Endodermal cell (in vitro differentiated cells): ENCODE measurements at regions not wholly inside any gene's neighbourhood (a gene's known extent, or its start where the extent isn't known, plus 50 kb on each side); places are given as distances from the start of the nearest gene placed in this dataset.

Experiments used
- DNase-seq: peaks from one replicate; pipeline ENCODE4 v3.0.0-alpha.2; 2017
- H3K27ac ChIP-seq: 2 replicates; pipeline ENCODE4 v1.5.1; 2013; ENCODE audit warnings: mild to moderate bottlenecking, low read depth, low read length, moderate library complexity
- H3K27me3 ChIP-seq: 2 replicates; pipeline ENCODE4 v1.6.1; 2013; ENCODE audit warnings: mild to moderate bottlenecking, low read length, moderate library complexity; ENCODE audit not compliant: insufficient read depth, control insufficient read depth, poor library complexity, severe bottlenecking
- H3K36me3 ChIP-seq: 2 replicates; pipeline ENCODE4 v1.7.0; 2013; ENCODE audit warnings: mild to moderate bottlenecking, low read length, moderate library complexity; ENCODE audit not compliant: control insufficient read depth, insufficient read depth
- H3K4me1 ChIP-seq: one replicate; pipeline ENCODE4 v1.7.0; 2013; ENCODE audit warnings: low read length; ENCODE audit not compliant: control insufficient read depth, insufficient read depth
- H3K4me3 ChIP-seq: 2 replicates; pipeline ENCODE4 v1.5.1; 2013; ENCODE audit warnings: mild to moderate bottlenecking, low read length, moderate library complexity
- H3K9ac ChIP-seq: 2 replicates; pipeline ENCODE4 v1.6.1; 2013; ENCODE audit warnings: mild to moderate bottlenecking, low read length, moderate library complexity; ENCODE audit not compliant: poor library complexity, severe bottlenecking; ENCODE audit errors: extremely low read depth
- H3K9me3 ChIP-seq: 2 replicates; pipeline ENCODE4 v1.6.1; 2013; ENCODE audit warnings: mild to moderate bottlenecking, low read length, moderate library complexity; ENCODE audit not compliant: control insufficient read depth
- H3K27ac Mint-ChIP-seq: 2 replicates; pipeline ENCODE4 v1.8.0; 2020; ENCODE audit warnings: mixed read lengths
- H3K27me3 Mint-ChIP-seq: 2 replicates; pipeline ENCODE4 v1.8.0; 2021; ENCODE audit warnings: mild to moderate bottlenecking, mixed read lengths; ENCODE audit not compliant: insufficient read depth
- H3K36me3 Mint-ChIP-seq: 2 replicates; pipeline ENCODE4 v1.8.0; 2020; ENCODE audit warnings: low read depth, mixed read lengths
- H3K4me1 Mint-ChIP-seq: 2 replicates; pipeline ENCODE4 v1.8.0; 2020; ENCODE audit warnings: mixed read lengths
- H3K4me3 Mint-ChIP-seq: 2 replicates; pipeline ENCODE4 v1.8.0; 2020; ENCODE audit warnings: mild to moderate bottlenecking, moderate library complexity, mixed read lengths
- H3K9me3 Mint-ChIP-seq: 2 replicates; pipeline ENCODE4 v1.8.0; 2020; ENCODE audit warnings: mild to moderate bottlenecking, mixed read lengths
- CTCF ChIP-seq: fragments of 200-600 bp; sonication (generic); conservative IDR thresholded peaks from 2 replicates; pipeline ENCODE4 v1.5.0; 2021; ENCODE audit warnings: antibody characterized with exemption, mild to moderate bottlenecking
- WGBS, 2 experiments: methylation state at CpG; one replicate each; pipeline versions ENCODE4 v1.1.5 to v1.1.7; 2013; ENCODE audit warnings: missing lambda C conversion rate in 2 of 2, mixed read lengths in 1 of 2; ENCODE audit not compliant: insufficient coverage in 1 of 2, insufficient read length in 1 of 2; 5-methylcytosine and 5-hydroxymethylcytosine counted together

- Mint-ChIP-seq H3K4me1 (peaks cover 16% of the 10 kb centered on the region), H3K27me3 (no peaks in the 10 kb centered on the region), H3K27ac (no peak overlapping the region), H3K9me3 (peaks cover 15% of the 10 kb centered on the region), H3K36me3 (no peaks in the 10 kb centered on the region), H3K4me3 (no peak overlapping the region)
- peaks cover 17% of the 10 kb centered on the region for H3K4me1 ChIP-seq
- H3K36me3 ChIP-seq: no peaks in the 10 kb centered on the region
- H3K27ac ChIP-seq: no peak overlapping the region
- H3K27me3 ChIP-seq: no peaks in the 10 kb centered on the region
- H3K9ac ChIP-seq: no peak overlapping the region
- no peak overlapping the region for H3K4me3 ChIP-seq
- DNase-seq: no peak
- no peak for TF ChIP-seq CTCF
- peaks cover 8% of the 10 kb centered on the region for H3K9me3 ChIP-seq
- 94 to 100% methylated on average over 3 to 5 of the region's 5 CpGs for WGBS, 2 experiments
These were observed 83.6 kb upstream of the VAV3 start for GRCh38 chr1:108048301-108049177.

GRCh38 chr1:108047085-108047484 lies 82.1 kb upstream of the VAV3 start:
- Mint-ChIP-seq H3K9me3 (peaks cover 15% of the 10 kb centered on the region), H3K27me3 (no peaks in the 10 kb centered on the region), H3K4me3 (no peak overlapping the region), H3K4me1 (peaks cover 16% of the 10 kb centered on the region), H3K27ac (no peak overlapping the region), H3K36me3 (no peaks in the 10 kb centered on the region)
- no peak for TF ChIP-seq CTCF
- peaks cover 8% of the 10 kb centered on the region for H3K9me3 ChIP-seq
- peaks cover 13% of the 10 kb centered on the region for H3K4me1 ChIP-seq
- 90 to 93% methylated on average over 4 to 5 of the region's 5 CpGs for WGBS, 2 experiments
- no peak overlapping the region for H3K4me3 ChIP-seq
- H3K9ac ChIP-seq: no peak overlapping the region
- no peak overlapping the region for H3K27ac ChIP-seq
- no peaks in the 10 kb centered on the region for H3K36me3 ChIP-seq
- no peak for DNase-seq
- no peaks in the 10 kb centered on the region for H3K27me3 ChIP-seq

- Mint-ChIP-seq H3K4me1 (peaks cover 23% of the 10 kb centered on the region), H3K27ac (no peak overlapping the region), H3K4me3 (no peak overlapping the region), H3K9me3 (peaks cover 15% of the 10 kb centered on the region), H3K36me3 (no peaks in the 10 kb centered on the region), H3K27me3 (no peaks in the 10 kb centered on the region)
- peaks cover 7% of the 10 kb centered on the region for H3K4me1 ChIP-seq
- H3K9ac ChIP-seq: no peak overlapping the region
- WGBS, 2 experiments: 88% methylated on average over 2 of the region's 2 CpGs; no CpG with 5 or more reads in 1 of the 2 experiments
- TF ChIP-seq CTCF: no peak
- H3K9me3 ChIP-seq: peaks cover 8% of the 10 kb centered on the region
- no peaks in the 10 kb centered on the region for H3K36me3 ChIP-seq
- H3K27me3 ChIP-seq: no peaks in the 10 kb centered on the region
- no peak overlapping the region for H3K4me3 ChIP-seq
- H3K27ac ChIP-seq: no peak overlapping the region
- no peak for DNase-seq
These were observed 81.0 kb upstream of the VAV3 start for GRCh38 chr1:108046026-108046425.
